ENCODE measurements at regions not wholly inside any gene's neighbourhood (a gene's known extent, or its start where the extent isn't known, plus 50 kb on each side); places are given as distances from the start of the nearest gene placed in this dataset.

DNA sequence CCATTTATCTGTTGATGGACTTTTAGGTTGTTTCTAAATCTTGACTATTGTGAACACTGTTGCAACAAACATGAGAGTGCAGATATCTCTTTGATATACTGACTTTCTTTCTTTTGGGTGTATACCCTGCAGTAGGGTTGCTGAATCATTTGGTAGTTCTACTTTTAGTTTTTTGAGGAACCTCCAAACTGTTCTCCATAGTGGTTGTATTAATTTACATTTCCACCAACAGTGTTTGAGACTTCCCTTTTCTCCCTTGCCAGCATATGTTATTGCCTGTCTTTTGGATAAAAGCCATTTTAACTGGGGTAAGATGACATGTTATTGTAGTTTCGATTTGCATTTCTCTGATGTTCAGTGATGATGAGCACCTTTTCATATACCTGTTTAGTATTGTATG lies 330.0 kb downstream of the DDX10 start:
- Histone ChIP-seq H3K4ac (ENCODE audit: low read depth, low read length) (no peak overlapping the region), H3K27ac (ENCODE audit: low read depth, low read length) (no peak overlapping the region), H2BK5ac (ENCODE audit: low read depth, low read length, poor library complexity) (no peak overlapping the region), H3K18ac (ENCODE audit: low read length) (no peak overlapping the region), H3K23ac (ENCODE audit: low read length) (no peak overlapping the region), H2AFZ (ENCODE audit: insufficient read depth, low read length, poor library complexity) (no peak overlapping the region), H4K8ac (ENCODE audit: low read depth, low read length) (no peak overlapping the region), H2BK120ac (ENCODE audit: insufficient read depth, low read length, poor library complexity) (no peak overlapping the region), H2BK12ac (ENCODE audit: low read length) (no peak overlapping the region), H3K4me3 (ENCODE audit: low read depth, low read length) (no peak overlapping the region), H3K4me1 (ENCODE audit: control insufficient read depth in 1 of 2, insufficient read depth in 2 of 2, low read length in 2 of 2) (no peaks in the 10 kb centered on the region), H3K79me1 (ENCODE audit: low read length) (no peaks in the 10 kb centered on the region), H4K12ac (ENCODE audit: low read depth, low read length) (no peak overlapping the region), H3K27me3 (ENCODE audit: insufficient read depth, low read length) (no peaks in the 10 kb centered on the region), H4K91ac (ENCODE audit: low read depth, low read length) (no peak overlapping the region), H3K9me3 (ENCODE audit: insufficient read depth, low read depth, low read length) (no peaks in the 10 kb centered on the region), H3K14ac (ENCODE audit: low read length) (no peak overlapping the region), H3K9ac (ENCODE audit: low read length) (no peak overlapping the region), H3K4me2 (ENCODE audit: low read length) (no peak overlapping the region), H3K36me3 (ENCODE audit: control insufficient read depth in 1 of 2, insufficient read depth in 2 of 2, low read length in 2 of 2) (no peaks in the 10 kb centered on the region), H2AK5ac (ENCODE audit: low read length) (no peak overlapping the region), H3K79me2 (ENCODE audit: control insufficient read depth, insufficient read depth, low read length, poor library complexity) (no peaks in the 10 kb centered on the region)
- DNase-seq, result no peak
- WGBS (ENCODE audit: extremely low coverage, insufficient coverage, insufficient read length), result no CpG with 5 or more reads among the region's 1 CpG

DNA sequence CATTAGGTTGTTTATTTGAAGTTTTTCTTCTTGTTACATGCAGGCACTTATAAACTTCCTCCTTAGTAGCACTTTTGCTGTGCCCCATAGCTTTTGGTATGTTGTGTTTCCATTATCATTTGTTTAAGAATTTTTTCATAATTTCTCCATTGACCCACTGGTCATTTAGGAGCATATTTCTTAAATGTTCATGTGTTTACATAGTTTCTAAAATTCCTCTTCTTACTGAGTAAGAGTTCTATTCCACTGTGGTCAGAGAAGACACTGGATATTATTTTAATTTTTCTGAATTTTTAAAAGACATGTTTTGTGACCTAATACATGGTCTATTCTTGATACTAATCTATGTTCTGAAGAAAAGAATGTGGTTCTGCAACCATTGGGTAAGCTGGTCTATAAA lies 333.0 kb downstream of the DDX10 start:
- no peak overlapping the region for H2BK5ac ChIP-seq (ENCODE audit: low read depth, low read length, poor library complexity)
- H3K79me2 ChIP-seq (ENCODE audit: control insufficient read depth, insufficient read depth, low read length, poor library complexity), result no peaks in the 10 kb centered on the region
- H4K91ac ChIP-seq (ENCODE audit: low read depth, low read length), result no peak overlapping the region
- no peak overlapping the region for H3K4me3 ChIP-seq (ENCODE audit: low read depth, low read length)
- H3K27me3 ChIP-seq (ENCODE audit: insufficient read depth, low read length), result no peaks in the 10 kb centered on the region
- H2BK120ac ChIP-seq (ENCODE audit: insufficient read depth, low read length, poor library complexity), result no peak overlapping the region
- DNase-seq, result peak; percentile 19 to 86
- no peak overlapping the region for H3K14ac ChIP-seq (ENCODE audit: low read length)
- no peak overlapping the region for H3K27ac ChIP-seq (ENCODE audit: low read depth, low read length)
- no peak overlapping the region for H2BK12ac ChIP-seq (ENCODE audit: low read length)
- no peak overlapping the region for H3K4ac ChIP-seq (ENCODE audit: low read depth, low read length)
- no peak overlapping the region for H3K4me2 ChIP-seq (ENCODE audit: low read length)
- no peak overlapping the region for H4K12ac ChIP-seq (ENCODE audit: low read depth, low read length)
- no peaks in the 10 kb centered on the region for H3K79me1 ChIP-seq (ENCODE audit: low read length)
- H3K23ac ChIP-seq (ENCODE audit: low read length), result no peak overlapping the region
- no peak overlapping the region for H3K9ac ChIP-seq (ENCODE audit: low read length)
- no peak overlapping the region for H2AK5ac ChIP-seq (ENCODE audit: low read length)
- H3K18ac ChIP-seq (ENCODE audit: low read length), result no peak overlapping the region
- H3K36me3 ChIP-seq (ENCODE audit: control insufficient read depth in 1 of 2, insufficient read depth in 2 of 2, low read length in 2 of 2), result no peaks in the 10 kb centered on the region
- H2AFZ ChIP-seq (ENCODE audit: insufficient read depth, low read length, poor library complexity), result no peak overlapping the region
- no peaks in the 10 kb centered on the region for H3K4me1 ChIP-seq (ENCODE audit: control insufficient read depth in 1 of 2, insufficient read depth in 2 of 2, low read length in 2 of 2)
- H4K8ac ChIP-seq (ENCODE audit: low read depth, low read length), result no peak overlapping the region
- H3K9me3 ChIP-seq (ENCODE audit: insufficient read depth, low read depth, low read length), result no peaks in the 10 kb centered on the region

DNA sequence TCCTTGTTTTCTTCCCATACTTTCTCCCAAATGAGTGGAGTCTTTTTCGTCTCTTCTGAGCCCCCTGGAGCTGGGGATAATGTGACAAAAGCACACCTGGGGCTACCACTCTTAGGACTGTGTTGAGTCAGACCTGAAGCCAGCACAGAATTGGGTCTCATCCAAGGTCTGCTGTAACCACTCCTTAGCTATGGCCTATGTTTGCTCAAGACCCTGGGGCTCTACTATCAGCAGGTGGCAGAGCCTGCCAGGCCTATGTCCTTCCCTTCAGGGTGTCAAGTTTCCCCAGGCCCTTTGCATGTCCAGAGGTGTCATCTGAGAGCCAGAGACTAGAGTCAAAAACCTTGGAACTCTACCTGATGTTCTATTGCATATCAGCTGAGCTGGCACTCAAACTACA lies 335.7 kb downstream of the DDX10 start:
- H3K79me1 ChIP-seq (ENCODE audit: low read length), result no peaks in the 10 kb centered on the region
- no peaks in the 10 kb centered on the region for H3K79me2 ChIP-seq (ENCODE audit: control insufficient read depth, insufficient read depth, low read length, poor library complexity)

DNA sequence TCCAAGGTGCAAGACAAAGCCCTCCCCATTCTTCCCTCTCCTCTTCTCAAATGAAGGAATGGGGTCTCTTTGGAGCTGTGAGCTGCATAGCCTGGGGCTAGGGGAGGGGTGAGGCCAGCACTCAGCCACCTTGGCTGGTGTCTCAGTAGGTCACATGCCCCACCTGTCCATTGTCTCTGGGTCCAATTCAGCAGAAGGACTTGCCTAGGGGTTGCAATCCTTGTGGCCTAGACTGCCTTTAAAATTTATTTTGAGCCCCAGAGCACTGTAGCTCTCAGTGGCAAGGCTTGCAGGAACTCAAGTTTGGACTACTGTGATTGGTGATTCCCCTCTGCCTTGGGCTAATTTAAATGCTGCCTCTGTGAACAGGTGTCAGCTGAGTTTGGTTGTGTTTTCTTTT lies 336.7 kb downstream of the DDX10 start:
- Histone ChIP-seq H3K23ac (ENCODE audit: low read length) (no peak overlapping the region), H2BK12ac (ENCODE audit: low read length) (no peak overlapping the region), H2BK120ac (ENCODE audit: insufficient read depth, low read length, poor library complexity) (no peak overlapping the region), H2AK5ac (ENCODE audit: low read length) (no peak overlapping the region), H3K27ac (ENCODE audit: low read depth, low read length) (no peak overlapping the region), H3K4me1 (ENCODE audit: control insufficient read depth in 1 of 2, insufficient read depth in 2 of 2, low read length in 2 of 2) (no peaks in the 10 kb centered on the region), H3K18ac (ENCODE audit: low read length) (no peak overlapping the region), H3K36me3 (ENCODE audit: control insufficient read depth in 1 of 2, insufficient read depth in 2 of 2, low read length in 2 of 2) (no peaks in the 10 kb centered on the region), H4K12ac (ENCODE audit: low read depth, low read length) (no peak overlapping the region), H3K9ac (ENCODE audit: low read length) (no peak overlapping the region), H3K4me3 (ENCODE audit: low read depth, low read length) (no peak overlapping the region), H4K8ac (ENCODE audit: low read depth, low read length) (no peak overlapping the region), H3K4me2 (ENCODE audit: low read length) (no peak overlapping the region), H3K9me3 (ENCODE audit: insufficient read depth, low read depth, low read length) (no peaks in the 10 kb centered on the region), H3K79me2 (ENCODE audit: control insufficient read depth, insufficient read depth, low read length, poor library complexity) (no peaks in the 10 kb centered on the region), H3K79me1 (ENCODE audit: low read length) (no peaks in the 10 kb centered on the region), H2AFZ (ENCODE audit: insufficient read depth, low read length, poor library complexity) (no peak overlapping the region), H4K91ac (ENCODE audit: low read depth, low read length) (no peak overlapping the region), H2BK5ac (ENCODE audit: low read depth, low read length, poor library complexity) (no peak overlapping the region), H3K14ac (ENCODE audit: low read length) (no peak overlapping the region), H3K4ac (ENCODE audit: low read depth, low read length) (no peak overlapping the region), H3K27me3 (ENCODE audit: insufficient read depth, low read length) (no peaks in the 10 kb centered on the region)
- DNase-seq, result no peak

More for the DNA sequence above, 335.7 kb downstream of the DDX10 start:
- whole genome bisulfite sequencing (ENCODE audit: extremely low coverage, insufficient coverage, insufficient read length), result no CpG with 5 or more reads among the region's 1 CpG
- no peak overlapping the region for H3K4me3 ChIP-seq (ENCODE audit: low read depth, low read length)
- H3K9me3 ChIP-seq (ENCODE audit: insufficient read depth, low read depth, low read length), result no peaks in the 10 kb centered on the region
- H2AK5ac ChIP-seq (ENCODE audit: low read length), result no peak overlapping the region
- no peak for DNase-seq
- no peak overlapping the region for H3K23ac ChIP-seq (ENCODE audit: low read length)
- no peak overlapping the region for H4K8ac ChIP-seq (ENCODE audit: low read depth, low read length)
- no peak overlapping the region for H3K27ac ChIP-seq (ENCODE audit: low read depth, low read length)
- no peak overlapping the region for H3K9ac ChIP-seq (ENCODE audit: low read length)
- no peak overlapping the region for H3K4me2 ChIP-seq (ENCODE audit: low read length)
- H2AFZ ChIP-seq (ENCODE audit: insufficient read depth, low read length, poor library complexity), result no peak overlapping the region
- H2BK120ac ChIP-seq (ENCODE audit: insufficient read depth, low read length, poor library complexity), result no peak overlapping the region
- no peak overlapping the region for H2BK12ac ChIP-seq (ENCODE audit: low read length)
- H3K27me3 ChIP-seq (ENCODE audit: insufficient read depth, low read length), result no peaks in the 10 kb centered on the region
- H4K12ac ChIP-seq (ENCODE audit: low read depth, low read length), result no peak overlapping the region
- H3K4ac ChIP-seq (ENCODE audit: low read depth, low read length), result no peak overlapping the region
- no peak overlapping the region for H3K18ac ChIP-seq (ENCODE audit: low read length)
- no peak overlapping the region for H2BK5ac ChIP-seq (ENCODE audit: low read depth, low read length, poor library complexity)
- H3K36me3 ChIP-seq (ENCODE audit: control insufficient read depth in 1 of 2, insufficient read depth in 2 of 2, low read length in 2 of 2), result no peaks in the 10 kb centered on the region
- H3K14ac ChIP-seq (ENCODE audit: low read length), result no peak overlapping the region
- no peak overlapping the region for H4K91ac ChIP-seq (ENCODE audit: low read depth, low read length)
- no peaks in the 10 kb centered on the region for H3K4me1 ChIP-seq (ENCODE audit: control insufficient read depth in 1 of 2, insufficient read depth in 2 of 2, low read length in 2 of 2)

DNA sequence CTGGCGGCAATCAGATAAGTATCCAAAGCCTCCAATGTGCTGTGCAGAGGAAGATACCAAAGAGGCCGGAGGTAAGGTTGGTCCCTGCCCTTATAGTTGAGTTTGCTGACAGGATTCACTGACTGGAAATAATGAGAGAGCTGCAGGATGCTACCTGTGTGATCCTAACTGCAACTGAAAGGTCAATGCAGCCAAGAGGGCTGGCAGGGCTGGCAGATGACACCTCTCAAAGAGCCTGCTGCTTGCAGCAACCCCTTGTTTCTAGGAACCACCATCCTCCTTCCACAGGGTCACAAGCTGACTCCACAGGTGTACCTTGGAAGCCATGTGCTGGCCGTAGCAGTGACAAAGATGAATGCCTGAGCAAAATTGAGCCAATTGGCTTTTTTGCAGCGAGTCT lies 348.1 kb downstream of the DDX10 start:
- H3K79me2 ChIP-seq (ENCODE audit: control insufficient read depth, insufficient read depth, low read length, poor library complexity), result no peaks in the 10 kb centered on the region

More for the DNA sequence above, 348.1 kb downstream of the DDX10 start:
- H3K27me3 ChIP-seq (ENCODE audit: insufficient read depth, low read length), result no peaks in the 10 kb centered on the region
- H3K4me3 ChIP-seq (ENCODE audit: low read depth, low read length), result no peak overlapping the region
- H3K14ac ChIP-seq (ENCODE audit: low read length), result no peak overlapping the region
- no peak overlapping the region for H4K12ac ChIP-seq (ENCODE audit: low read depth, low read length)
- no peak overlapping the region for H3K4me2 ChIP-seq (ENCODE audit: low read length)
- no peak overlapping the region for H3K18ac ChIP-seq (ENCODE audit: low read length)
- no peaks in the 10 kb centered on the region for H3K9me3 ChIP-seq (ENCODE audit: insufficient read depth, low read depth, low read length)
- no peaks in the 10 kb centered on the region for H3K79me1 ChIP-seq (ENCODE audit: low read length)
- H3K4ac ChIP-seq (ENCODE audit: low read depth, low read length), result no peak overlapping the region
- H3K4me1 ChIP-seq (ENCODE audit: control insufficient read depth in 1 of 2, insufficient read depth in 2 of 2, low read length in 2 of 2), result no peaks in the 10 kb centered on the region
- no peak overlapping the region for H4K8ac ChIP-seq (ENCODE audit: low read depth, low read length)
- no peak overlapping the region for H2BK5ac ChIP-seq (ENCODE audit: low read depth, low read length, poor library complexity)
- H4K91ac ChIP-seq (ENCODE audit: low read depth, low read length), result no peak overlapping the region
- H2BK120ac ChIP-seq (ENCODE audit: insufficient read depth, low read length, poor library complexity), result no peak overlapping the region
- no peak overlapping the region for H3K9ac ChIP-seq (ENCODE audit: low read length)
- H3K36me3 ChIP-seq (ENCODE audit: control insufficient read depth in 1 of 2, insufficient read depth in 2 of 2, low read length in 2 of 2), result no peaks in the 10 kb centered on the region
- H3K27ac ChIP-seq (ENCODE audit: low read depth, low read length), result no peak overlapping the region
- no peak overlapping the region for H2AFZ ChIP-seq (ENCODE audit: insufficient read depth, low read length, poor library complexity)
- no peak overlapping the region for H2BK12ac ChIP-seq (ENCODE audit: low read length)
- DNase-seq, result no peak
- no peak overlapping the region for H3K23ac ChIP-seq (ENCODE audit: low read length)
- no peak overlapping the region for H2AK5ac ChIP-seq (ENCODE audit: low read length)
- WGBS (ENCODE audit: extremely low coverage, insufficient coverage, insufficient read length), result no CpG with 5 or more reads among the region's 4 CpGs

Data from trophoblast cell (in vitro differentiated cells and primary cell).